GM21528 (cell line): ENCODE measurements at regions not wholly inside any gene's neighbourhood (a gene's known extent, or its start where the extent isn't known, plus 50 kb on each side); places are given as distances from the start of the nearest gene placed in this dataset.

Experiments used
- ATAC-seq: cut with Tn5 transposase; IDR thresholded peaks from one replicate; pipeline ENCODE4 v1.9.1; 2021; ENCODE audit warnings: mild to moderate bottlenecking, moderate library complexity; ENCODE audit not compliant: unreplicated experiment, low FRiP score

DNA sequence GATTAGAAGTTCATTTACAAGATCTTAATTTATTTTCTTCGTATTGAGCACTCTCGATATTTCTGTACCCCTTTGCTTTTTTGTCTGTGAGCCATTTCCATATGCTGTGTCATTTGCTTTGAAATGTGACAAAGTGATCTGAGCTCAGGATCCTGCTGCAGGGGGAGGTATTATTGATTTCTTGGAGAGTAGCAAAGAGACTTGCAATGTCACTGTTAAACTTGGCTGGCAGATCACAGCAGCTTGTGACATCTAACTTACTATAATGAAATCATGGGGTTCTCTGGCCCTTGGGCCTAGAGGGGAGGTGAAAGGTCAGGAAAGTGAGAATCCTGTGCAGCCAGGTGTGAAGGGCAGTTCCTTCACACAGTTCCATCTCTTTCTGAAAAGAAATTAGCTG lies 923.4 kb downstream of the REEP3 start:
- no peak for ATAC-seq

DNA sequence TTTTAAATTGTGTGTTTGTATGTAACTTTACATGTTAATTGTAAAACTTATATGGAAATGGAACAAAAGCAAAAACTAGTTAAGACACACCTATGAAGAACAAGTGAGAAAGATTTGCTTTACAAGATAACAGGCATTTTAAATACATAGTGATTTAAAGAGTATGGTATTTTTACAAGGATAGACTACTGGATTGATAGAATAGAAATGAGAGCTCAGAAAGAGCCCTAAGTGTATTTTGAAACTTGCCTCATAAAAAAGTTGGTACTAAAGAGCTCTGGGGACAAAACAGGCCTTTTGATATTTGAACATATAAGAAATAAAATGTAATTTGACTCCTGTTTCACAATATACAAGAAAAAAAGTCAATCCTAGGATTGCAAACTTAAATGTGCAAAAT lies 928.4 kb downstream of the REEP3 start:
- no peak for ATAC-seq

- no peak for ATAC-seq
Measured at GRCh38 chr10:64450312-64450711, 929.1 kb downstream of the REEP3 start.

DNA sequence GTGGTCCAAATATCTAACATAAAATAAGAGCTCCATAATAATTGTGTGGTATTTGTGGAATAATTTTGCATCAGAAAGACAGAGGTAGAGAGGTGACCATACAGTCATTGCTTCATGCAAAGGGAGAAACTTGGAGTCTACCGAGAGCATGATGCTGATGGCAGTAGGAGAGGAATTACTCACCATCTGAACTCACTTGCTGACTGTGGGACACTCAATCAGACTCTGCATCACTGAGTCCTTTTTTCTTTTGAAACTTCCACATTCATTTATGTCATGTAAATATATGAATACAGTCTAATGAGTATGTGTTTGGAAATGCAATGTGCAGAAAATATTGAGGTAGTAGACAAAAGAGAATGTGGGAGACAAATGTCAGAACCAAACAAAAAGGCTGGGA lies 933.8 kb downstream of the REEP3 start:
- no peak for ATAC-seq

DNA sequence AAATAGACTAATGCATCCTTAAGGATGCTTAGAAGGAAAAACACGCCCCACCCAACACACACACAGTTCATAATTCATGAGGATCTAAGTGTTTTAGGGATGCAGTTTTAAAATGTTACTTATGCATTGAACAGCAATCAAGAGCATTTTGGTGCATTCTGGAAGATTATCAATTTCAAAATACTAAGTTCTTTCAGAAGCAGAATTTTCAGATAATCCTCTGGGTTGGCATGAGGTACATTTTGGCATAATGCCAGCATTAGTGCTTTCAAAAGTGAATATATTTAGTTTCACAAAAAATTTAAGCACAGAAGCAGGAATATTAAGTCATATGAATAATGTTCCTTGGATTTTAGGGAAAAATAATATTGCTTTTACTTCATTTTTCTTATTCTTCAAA lies 937.1 kb downstream of the REEP3 start:
- ATAC-seq, result no peak

GRCh38 chr10:64463406-64463805 lies 942.2 kb downstream of the REEP3 start:
- no peak for ATAC-seq

DNA sequence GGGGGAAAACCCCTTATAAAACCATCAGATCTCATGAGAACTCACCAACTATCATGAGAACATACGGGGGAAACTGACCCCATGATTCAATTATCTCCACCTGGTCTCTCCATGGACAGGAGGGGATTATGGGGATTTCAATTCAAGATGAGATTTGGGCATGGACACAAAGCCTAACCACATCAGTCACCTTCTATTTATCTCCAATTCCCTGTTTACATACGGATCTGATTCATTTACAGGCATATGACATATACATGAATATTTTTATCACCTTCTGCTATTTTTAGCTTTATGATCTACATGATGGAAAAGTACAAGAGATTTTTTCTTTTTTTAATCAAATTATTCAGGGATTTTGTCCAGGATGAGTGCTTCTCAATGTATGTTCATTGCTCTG lies 944.5 kb downstream of the REEP3 start:
- no peak for ATAC-seq

DNA sequence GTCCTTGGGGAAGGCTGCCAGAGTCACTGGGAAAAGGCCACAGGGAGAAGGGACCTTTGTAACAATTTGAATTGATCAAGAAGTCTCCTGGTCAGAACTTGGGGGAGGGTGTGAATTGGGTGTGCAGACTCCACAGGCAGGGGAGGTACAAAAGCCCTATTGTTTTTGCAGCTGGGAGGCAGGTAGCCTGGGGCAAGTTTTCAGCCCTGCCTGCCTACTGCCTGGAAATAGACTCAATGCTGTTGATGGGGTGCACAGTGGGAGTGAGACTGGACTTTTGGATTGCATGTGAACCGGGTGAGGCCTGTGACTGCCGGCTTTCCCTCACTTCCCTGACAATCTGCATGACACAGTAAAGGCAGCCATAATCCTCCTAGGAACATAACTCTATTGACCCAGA lies 947.0 kb downstream of the REEP3 start:
- ATAC-seq, result no peak

GRCh38 chr10:64476506-64476905 lies 955.3 kb downstream of the REEP3 start:
- ATAC-seq, result no peak

DNA sequence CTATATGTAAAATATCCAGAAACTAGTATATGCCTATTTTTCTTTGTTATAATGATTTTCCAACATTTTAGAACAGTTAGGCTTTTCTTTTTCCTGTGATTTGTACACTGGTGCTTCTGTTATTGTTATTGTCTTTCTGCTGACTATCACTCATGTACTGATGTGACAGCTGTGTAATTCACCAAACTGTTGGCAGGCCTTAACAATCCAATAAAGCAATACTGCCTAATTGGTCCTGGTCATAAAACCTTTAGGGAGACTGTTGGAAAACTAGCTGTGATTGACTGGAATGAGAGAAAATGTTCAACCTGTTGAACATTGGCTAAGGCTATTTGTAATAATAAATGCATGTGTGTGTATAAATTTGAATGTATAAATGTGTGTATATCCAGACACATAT lies 956.6 kb downstream of the REEP3 start:
- no peak for ATAC-seq

- ATAC-seq, result no peak
Measured at GRCh38 chr10:64484811-64485330, 963.7 kb downstream of the REEP3 start.

GRCh38 chr10:64486149-64486548 lies 964.9 kb downstream of the REEP3 start:
- no peak for ATAC-seq

GRCh38 chr10:64486901-64487300 lies 965.7 kb downstream of the REEP3 start:
- no peak for ATAC-seq

DNA sequence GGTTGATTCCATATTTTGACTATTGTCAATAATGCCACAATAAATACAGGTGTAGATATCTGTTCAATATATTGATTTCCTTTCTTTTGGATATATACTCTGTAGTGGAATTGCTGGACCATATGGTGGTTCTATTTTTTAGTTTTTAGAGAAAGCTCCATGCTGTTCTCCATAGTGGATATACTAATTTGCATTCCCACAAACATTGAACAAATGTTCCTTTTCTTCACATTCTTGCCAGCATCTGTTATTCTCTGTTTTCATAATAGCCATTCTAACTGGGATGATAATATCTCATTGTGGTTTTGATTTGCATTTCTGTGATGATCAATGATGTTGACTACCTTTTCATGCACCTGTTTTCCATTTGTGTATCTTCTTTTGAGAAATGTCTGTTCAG lies 973.7 kb downstream of the REEP3 start:
- ATAC-seq, result no peak

DNA sequence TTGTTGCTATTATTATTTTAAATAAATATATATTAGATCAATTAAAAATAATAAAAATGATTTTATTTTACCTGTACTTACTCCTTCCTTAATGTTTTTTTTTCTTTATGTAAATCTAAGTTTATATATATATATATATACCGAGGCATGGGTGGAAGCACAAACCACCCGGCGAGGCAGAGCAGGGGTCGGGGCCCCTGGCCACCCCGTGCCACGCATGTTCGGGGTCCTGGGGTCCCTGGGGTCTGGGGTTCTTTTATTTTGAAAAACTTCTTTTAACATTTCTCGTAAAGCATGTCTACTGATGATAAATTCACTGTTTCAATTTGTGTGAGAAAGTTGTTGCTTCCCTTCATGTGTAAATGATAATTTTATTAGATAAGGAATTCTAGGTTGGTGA lies 976.1 kb downstream of the REEP3 start:
- no peak for ATAC-seq

DNA sequence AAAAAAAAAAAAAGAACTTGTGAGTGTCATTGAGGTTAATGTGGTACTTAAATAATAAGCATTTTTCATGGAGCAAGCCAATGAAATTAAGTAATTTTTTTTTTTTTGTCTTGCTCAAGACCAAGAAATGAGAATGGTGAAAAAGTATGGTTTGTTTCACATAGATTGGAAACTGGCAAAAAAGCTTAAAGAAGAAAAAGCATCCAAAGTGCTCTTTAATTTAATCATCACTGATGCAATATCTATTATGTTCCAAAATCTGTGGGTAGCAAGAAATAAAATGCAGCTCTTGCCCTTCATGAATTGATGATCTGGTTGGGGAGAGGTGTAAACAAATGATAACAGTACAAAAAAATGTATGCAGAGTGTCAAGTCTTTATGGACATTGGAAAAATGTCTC lies 980.6 kb downstream of the REEP3 start:
- ATAC-seq, result no peak

- ATAC-seq, result no peak
Measured at GRCh38 chr10:64502936-64503335, 981.7 kb downstream of the REEP3 start.

DNA sequence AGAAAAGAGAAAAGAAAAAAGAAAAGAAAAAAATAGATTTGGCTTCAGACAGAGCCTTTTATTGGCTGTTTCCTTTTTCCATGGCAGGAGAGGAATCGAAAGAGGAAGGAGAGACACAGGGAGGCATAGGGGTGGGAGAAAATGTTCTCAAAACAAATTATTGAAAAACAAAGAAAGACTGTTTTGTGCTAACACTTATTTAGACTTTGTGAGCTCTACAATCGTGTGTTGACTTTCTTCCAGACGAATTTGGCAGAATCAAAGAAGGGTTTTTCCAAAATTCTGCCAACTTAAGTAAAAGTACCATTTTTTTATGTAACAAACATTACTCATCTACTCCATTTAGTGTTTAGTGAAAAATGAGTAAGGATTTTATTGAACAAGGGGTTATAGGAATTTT lies 982.2 kb downstream of the REEP3 start:
- ATAC-seq, result no peak

DNA sequence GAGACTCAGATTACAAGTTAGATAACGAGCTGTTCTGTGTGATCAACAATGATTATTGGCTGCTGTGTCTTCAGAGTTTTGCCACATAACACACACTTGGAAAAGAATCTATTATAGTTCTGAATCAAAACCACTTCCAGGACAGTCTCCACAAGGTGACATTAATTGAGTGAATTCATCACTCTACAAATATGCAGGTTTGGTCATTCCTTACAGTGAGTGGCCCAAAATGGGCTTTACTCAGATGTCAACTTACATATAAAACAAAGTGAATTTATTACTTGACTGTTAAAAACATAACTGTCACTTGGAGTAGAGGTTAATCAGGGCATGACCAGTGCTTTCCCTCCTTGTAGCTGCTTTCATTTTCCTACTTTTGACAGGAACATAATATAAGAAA lies 984.3 kb downstream of the REEP3 start:
- no peak for ATAC-seq

- no peak for ATAC-seq
Measured at GRCh38 chr10:64506963-64507362, 985.8 kb downstream of the REEP3 start.

DNA sequence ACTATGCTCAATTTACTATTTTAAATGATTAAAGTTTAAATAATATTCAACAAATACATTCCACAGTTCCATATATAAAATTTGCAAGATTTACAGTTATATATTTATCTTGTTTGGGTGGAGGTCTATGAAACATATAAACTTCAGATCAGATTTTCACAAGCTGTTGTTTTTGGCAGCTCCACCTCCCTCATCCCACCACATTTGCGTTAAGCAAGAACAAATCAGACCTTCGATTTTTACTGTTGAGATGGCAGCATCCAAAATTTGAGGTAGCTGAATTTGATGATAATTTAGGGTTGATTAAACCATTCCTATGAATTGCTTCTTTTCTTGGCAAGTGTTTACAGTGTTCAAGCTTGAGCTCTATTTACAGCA lies 986.4 kb downstream of the REEP3 start:
- no peak for ATAC-seq

DNA sequence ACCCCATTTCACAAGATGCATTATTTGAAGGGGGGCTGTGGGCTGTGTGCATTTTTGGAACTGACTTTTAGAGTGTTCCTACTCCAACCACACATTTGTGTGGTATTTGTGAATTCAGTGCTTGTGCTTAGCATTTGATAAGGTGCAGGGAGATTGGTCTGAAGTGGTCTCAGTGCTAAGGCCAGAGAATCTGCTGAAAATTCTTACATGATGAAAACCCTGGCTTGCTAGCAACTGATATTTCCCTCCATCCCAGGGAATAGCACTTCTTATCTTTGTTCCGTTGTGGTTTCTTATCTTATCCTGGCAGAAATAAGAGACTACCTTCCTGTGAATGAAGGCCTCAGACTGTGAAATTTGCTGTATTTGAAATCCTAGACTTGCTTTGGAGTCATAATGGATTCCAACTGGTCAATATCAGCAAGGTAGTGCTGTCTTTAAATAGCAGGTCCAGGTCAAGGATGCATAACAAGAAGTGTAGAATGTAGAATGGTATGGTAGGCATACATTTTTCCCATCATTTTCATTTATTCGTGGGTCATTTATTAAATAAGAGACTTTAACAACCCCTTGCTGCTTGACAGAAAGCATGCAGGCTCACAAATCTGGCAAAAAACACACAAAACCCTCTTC lies 986.9 kb downstream of the REEP3 start:
- ATAC-seq, result no peak
